Activated naive CD8-positive, alpha-beta T cell treated with anti-CD3 and anti-CD28 coated beads, Interleukin-2, amount 50 U/mL, for 16 hours (primary cell): ENCODE measurements at regions not wholly inside any gene's neighbourhood (a gene's known extent, or its start where the extent isn't known, plus 50 kb on each side); places are given as distances from the start of the nearest gene placed in this dataset.
"Not testable (repeated sequence)": the region's sequence is repeated elsewhere in the genome, so short reads cannot be mapped to it uniquely, and the experiment has no call there.

Experiments used
- DNase-seq: peaks from one replicate; pipeline ENCODE4 v3.0.0-alpha.2; 2020; ENCODE audit warnings: low read depth, low spot score

DNA sequence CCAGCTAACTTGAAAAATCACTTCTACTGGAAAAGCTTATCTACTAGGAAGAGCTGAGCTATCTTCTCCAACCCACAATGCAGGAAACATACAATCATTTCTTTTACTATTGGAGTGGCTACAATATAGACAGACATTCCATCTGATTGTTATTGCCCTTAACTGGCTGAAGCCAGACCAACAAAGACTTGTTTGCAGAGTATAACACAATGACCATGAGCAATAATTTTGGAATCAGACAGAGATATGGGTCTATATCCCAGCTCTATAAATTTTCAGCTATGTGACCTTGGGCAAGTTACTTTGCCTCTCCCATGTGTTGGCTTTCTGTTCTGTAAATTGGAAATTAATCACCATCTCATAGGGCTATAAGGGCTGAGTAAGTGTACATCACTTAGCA, 244.7 kb upstream of the SLC30A5 start:
- no peak for DNase-seq

GRCh38 chr5:68849906-68850305, 243.9 kb upstream of the SLC30A5 start:
- no peak for DNase-seq

GRCh38 chr5:68861099-68861498, 232.7 kb upstream of the SLC30A5 start:
- no peak for DNase-seq

- no peak for DNase-seq
Measured at GRCh38 chr5:68862560-68862959, 231.3 kb upstream of the SLC30A5 start.

GRCh38 chr5:68865192-68865591, 228.6 kb upstream of the SLC30A5 start:
- DNase-seq, result not testable (repeated sequence)

GRCh38 chr5:68872088-68872839, 221.6 kb upstream of the SLC30A5 start:
- DNase-seq, result no peak

DNA sequence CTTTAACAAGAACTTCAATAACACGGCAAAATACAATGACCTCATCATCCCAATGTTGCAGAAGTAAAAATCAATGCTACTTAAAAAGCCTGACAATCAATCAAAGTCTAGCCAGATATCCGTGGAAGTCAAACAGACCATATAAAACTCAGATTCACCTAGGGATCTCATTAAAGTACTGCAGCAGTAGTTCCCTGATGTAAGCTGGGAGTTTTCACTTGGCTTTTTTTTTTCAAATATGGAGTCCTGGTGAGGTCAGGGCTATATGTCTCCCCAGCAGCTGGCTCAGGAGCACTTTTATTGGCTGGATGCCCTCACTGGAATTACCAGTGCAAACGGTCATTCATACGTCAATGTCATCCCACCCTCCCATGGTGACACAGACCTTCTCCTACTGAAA, 220.6 kb upstream of the SLC30A5 start:
- DNase-seq, result no peak

- DNase-seq, result no peak
Measured at GRCh38 chr5:68875351-68875750, 218.5 kb upstream of the SLC30A5 start.

- no peak for DNase-seq
Measured at GRCh38 chr5:68883436-68883835, 210.4 kb upstream of the SLC30A5 start.

- no peak for DNase-seq
Measured at GRCh38 chr5:68884144-68884754, 209.6 kb upstream of the SLC30A5 start.

DNA sequence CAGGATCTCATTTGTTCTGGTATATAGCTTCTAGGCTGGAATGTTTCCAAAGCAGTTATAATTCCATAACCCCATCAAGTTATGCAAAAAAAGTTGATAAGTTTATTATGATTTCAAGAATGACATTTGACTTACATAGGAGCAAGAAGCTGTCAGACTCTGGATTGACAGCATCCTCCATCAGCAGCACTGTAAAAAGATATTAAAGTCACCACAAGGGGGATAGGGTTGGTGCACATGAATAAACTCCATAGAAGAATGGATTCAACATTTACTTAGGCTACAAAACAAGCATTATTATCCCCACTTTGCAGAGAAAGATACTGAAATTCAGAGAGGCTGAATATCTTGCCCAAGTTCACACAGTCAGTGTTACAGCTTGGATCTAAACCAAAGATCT, 208.9 kb upstream of the SLC30A5 start:
- no peak for DNase-seq

- no peak for DNase-seq
Measured at GRCh38 chr5:68886814-68887213, 207.0 kb upstream of the SLC30A5 start.

- peak; percentile 6 for DNase-seq
Measured at GRCh38 chr5:68891718-68892117, 202.1 kb upstream of the SLC30A5 start.

DNA sequence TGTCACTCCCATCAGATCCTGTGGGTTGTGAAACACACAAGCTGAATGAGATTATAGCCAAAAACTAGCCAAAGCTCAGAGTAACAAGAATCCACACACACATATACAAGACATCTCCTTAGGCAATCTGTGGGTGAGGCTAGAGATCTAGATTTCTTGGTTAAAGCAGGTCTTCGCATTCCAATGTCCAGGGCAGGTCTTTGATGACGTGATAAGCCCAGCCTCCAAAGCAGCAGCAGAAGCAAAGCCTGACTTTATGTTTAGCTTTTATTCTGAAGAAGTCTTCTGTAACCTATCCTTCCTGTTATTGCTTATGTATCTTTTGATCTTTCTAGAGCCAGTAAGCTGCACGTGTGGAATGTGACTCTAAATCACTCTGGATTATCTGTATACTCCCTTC, 199.1 kb upstream of the SLC30A5 start:
- DNase-seq, result no peak

- no peak for DNase-seq
Measured at GRCh38 chr5:68898951-68899471, 194.8 kb upstream of the SLC30A5 start.

- DNase-seq, result no peak
Measured at GRCh38 chr5:68911840-68912690, 181.7 kb upstream of the SLC30A5 start.

DNA sequence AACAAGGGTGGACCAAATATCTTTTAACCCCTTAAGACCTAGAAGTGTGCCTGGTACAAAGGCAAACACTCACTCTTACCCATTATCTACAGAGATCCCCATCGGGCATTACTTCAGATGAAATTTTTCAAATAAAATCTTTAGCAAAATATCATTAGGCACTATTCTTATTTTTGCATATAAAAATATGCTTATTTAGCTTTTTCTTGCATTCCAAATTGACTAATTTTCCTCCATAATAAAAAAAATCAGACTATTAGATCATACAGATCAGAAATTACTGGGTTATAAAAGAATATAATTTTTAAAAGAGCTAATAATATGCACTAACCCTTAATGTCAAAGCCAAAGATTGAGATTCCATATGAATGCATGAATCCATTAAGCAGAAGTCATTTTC, 178.7 kb upstream of the SLC30A5 start:
- DNase-seq, result no peak

DNA sequence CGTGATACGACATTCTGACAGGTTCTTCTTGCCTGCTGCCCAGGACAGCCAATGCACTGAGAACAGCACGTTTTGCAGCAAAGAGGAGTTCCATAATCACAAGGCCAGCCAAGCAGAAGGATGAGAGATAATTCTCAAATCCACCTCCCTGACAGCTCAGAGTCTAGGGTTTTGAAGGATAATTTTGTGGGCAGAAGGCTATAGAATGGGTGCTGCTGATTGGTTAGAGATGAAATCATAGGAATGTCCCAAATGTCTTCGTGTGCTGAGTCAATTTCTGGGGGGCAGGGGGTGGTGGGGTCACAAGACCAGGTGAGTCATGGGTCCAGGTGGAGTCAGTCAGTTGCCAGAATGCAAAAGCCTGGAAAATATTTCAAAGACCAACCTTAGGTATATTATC, 175.5 kb upstream of the SLC30A5 start:
- DNase-seq, result no peak

DNA sequence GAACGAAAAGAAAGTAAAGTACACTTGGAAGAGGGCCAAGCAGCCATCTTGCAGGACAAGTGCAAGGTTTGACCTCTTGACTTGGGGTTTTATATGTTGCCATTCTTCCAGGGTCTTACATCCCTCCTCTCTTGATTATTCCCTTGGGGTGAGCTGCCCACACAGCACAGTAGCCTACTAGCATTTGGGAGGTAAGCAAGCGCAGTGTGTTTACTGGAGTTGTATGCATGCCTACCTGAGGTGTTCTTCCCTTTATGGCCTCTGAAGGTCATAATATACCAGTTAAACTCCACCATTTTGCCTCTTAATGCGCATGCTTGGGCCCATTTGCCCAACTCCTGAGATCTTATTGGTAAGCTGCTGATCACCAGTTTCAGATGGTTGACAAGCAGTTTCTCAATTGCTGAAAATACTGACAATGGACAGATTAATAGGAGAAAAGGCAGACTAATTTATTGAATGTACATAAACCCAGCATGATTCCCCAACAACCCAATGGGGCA, 173.8 kb upstream of the SLC30A5 start:
- no peak for DNase-seq

- DNase-seq, result no peak
Measured at GRCh38 chr5:68920888-68921287, 172.9 kb upstream of the SLC30A5 start.

DNA sequence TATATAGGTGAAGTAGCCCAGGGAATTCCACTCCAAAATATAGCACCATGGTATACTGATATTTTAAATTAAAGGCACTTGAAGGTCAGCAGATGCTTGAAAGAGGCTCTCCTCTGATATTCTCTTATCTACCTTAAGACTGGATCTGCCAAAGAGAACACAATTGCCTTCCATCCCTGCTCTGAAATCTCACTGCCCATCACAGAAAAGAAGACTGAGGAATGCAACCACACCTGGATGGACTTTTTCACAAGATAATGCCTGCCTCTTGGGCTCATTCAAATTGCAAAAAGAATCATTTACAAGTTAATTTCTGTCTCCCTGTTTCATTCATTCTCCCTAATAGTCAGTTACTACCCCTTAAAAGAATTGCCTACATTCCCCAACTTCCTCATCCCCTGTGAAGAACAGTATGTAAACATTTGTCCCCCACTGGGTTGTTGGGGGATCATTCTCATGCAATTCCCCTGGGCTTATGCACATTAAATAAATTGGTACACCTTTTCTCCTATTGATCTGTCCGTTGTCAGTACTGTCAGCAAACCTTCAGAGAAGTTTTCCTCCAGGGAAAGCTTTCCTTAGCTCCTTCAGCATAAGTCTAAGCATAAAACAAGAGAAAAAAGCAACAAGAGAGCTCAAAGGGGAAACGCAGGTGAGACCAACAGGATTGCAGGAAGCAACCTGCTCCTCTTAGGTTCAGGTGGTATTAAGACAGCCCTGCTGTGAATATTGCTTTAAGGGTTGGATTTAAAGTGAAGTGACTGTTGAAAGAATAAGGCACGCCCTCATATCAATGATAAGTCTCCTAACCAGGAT, 171.4 kb upstream of the SLC30A5 start:
- no peak for DNase-seq
